ENCODE measurements at regions not wholly inside any gene's neighbourhood (a gene's known extent, or its start where the extent isn't known, plus 50 kb on each side); places are given as distances from the start of the nearest gene placed in this dataset.

DNA sequence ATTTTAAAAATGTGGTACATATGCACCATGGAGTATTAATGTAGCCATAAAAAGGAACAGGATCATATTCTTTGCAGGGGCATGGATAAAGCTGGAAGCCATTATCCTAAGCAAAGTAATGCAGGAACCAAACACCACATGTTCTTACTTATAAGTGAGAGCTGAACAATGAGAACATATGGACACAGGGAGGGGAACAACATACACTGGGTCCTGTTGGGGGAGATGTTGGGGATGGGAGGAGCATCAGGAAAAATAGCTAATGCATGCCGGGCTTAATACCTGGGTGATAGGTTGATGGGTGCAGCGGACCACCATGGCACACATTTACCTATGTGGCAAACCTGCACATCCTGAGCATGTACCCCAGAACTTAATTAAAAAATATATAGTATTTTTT, 352.5 kb upstream of the KAZN start:
- Histone ChIP-seq H3K27me3 (ENCODE audit: control insufficient read depth in 2 of 2, insufficient read depth in 1 of 2, low read length in 1 of 2) (no peaks in the 10 kb centered on the region), H3K4me3 (ENCODE audit: low read length in 2 of 2) (no peak overlapping the region), H3K36me3 (ENCODE audit: control insufficient read depth in 2 of 2, insufficient read depth in 2 of 2, low read length in 1 of 2) (no peaks in the 10 kb centered on the region), H3K27ac (ENCODE audit: low read depth in 1 of 2, low read length in 1 of 2) (no peak overlapping the region), H3K9me3 (ENCODE audit: control insufficient read depth in 2 of 2, insufficient read depth in 1 of 2, low read length in 1 of 2) (no peaks in the 10 kb centered on the region), H3K4me1 (ENCODE audit: control insufficient read depth in 2 of 2, insufficient read depth in 2 of 2, low read length in 2 of 2) (no peaks in the 10 kb centered on the region)
- 91% methylated on average over 2 of the region's 2 CpGs for WGBS
- no peak for DNase-seq (ENCODE audit: low read depth in 6 of 9, low spot score in 9 of 9)

DNA sequence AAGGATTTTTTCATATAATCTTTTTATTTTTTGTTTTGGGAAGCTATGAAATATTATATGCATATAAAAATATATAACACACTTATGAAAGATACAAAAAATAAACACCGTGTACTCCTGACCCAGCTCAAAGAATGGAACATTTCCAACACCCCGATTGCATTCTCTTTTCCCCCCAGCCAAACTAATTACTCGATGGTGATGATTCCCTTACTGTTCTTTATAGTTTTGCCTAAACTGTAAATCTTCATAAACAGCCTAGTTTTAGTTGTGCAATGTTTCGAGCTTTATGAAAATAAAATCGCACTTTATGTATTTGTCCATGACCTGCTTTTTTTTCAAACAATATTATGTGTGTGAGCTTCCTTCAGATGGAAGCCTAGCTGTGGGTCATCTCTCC, 352.0 kb upstream of the KAZN start:
- WGBS: 94% methylated on average over 5 of the region's 5 CpGs
- H3K36me3 ChIP-seq (ENCODE audit: control insufficient read depth in 2 of 2, insufficient read depth in 2 of 2, low read length in 1 of 2): no peaks in the 10 kb centered on the region
- no peaks in the 10 kb centered on the region for H3K9me3 ChIP-seq (ENCODE audit: control insufficient read depth in 2 of 2, insufficient read depth in 1 of 2, low read length in 1 of 2)
- no peak for DNase-seq (ENCODE audit: low read depth in 6 of 9, low spot score in 9 of 9)
- no peaks in the 10 kb centered on the region for H3K4me1 ChIP-seq (ENCODE audit: control insufficient read depth in 2 of 2, insufficient read depth in 2 of 2, low read length in 2 of 2)
- no peak overlapping the region for H3K4me3 ChIP-seq (ENCODE audit: low read length in 2 of 2)
- no peaks in the 10 kb centered on the region for H3K27me3 ChIP-seq (ENCODE audit: control insufficient read depth in 2 of 2, insufficient read depth in 1 of 2, low read length in 1 of 2)
- H3K27ac ChIP-seq (ENCODE audit: low read depth in 1 of 2, low read length in 1 of 2): no peak overlapping the region

DNA sequence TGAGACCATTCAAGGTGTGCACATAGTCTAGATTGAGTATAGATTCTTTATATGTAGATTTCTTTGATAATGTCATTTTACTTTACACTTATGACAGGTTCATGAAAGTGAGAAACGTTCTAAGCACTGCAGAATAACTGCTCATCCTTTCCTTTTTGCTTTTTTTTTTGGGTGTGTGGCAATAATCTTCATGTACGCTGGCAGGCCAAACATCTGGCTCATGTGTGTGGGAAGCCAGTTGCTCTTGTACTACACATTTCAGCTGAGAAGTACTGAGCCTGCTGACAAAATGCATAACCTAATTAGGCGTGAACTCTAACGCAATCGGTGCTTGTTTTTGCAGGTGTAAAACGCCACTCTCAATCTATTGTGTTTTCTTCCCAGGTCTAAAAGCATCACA, 350.8 kb upstream of the KAZN start:
- Histone ChIP-seq H3K4me3 (ENCODE audit: low read length in 2 of 2) (no peak overlapping the region), H3K27me3 (ENCODE audit: control insufficient read depth in 2 of 2, insufficient read depth in 1 of 2, low read length in 1 of 2) (no peaks in the 10 kb centered on the region), H3K27ac (ENCODE audit: low read depth in 1 of 2, low read length in 1 of 2) (no peak overlapping the region), H3K4me1 (ENCODE audit: control insufficient read depth in 2 of 2, insufficient read depth in 2 of 2, low read length in 2 of 2) (no peaks in the 10 kb centered on the region), H3K36me3 (ENCODE audit: control insufficient read depth in 2 of 2, insufficient read depth in 2 of 2, low read length in 1 of 2) (no peaks in the 10 kb centered on the region), H3K9me3 (ENCODE audit: control insufficient read depth in 2 of 2, insufficient read depth in 1 of 2, low read length in 1 of 2) (no peaks in the 10 kb centered on the region)
- WGBS: 83% methylated on average over 6 of the region's 6 CpGs
- no peak for DNase-seq (ENCODE audit: low read depth in 6 of 9, low spot score in 9 of 9)

DNA sequence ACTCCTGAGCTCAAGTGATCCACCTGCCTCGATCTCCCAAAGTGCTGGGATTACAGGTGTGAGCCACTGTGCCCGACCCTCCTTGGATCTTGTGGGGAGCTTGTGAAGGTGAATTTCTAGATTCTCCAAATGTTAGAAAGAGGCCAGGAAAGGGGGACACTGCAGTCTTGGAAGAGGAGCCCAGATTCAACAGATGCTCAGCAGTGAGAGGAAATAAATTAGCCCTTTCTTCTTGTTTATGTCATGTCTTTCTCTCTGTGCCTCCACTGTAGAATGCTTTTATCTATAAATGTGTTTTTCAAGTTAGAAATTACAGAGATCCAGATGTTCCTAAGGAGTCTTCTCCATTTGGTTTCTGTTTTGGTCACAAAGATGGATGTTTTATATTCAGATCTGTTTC, 346.6 kb upstream of the KAZN start:
- no peak for DNase-seq (ENCODE audit: low read depth in 6 of 9, low spot score in 9 of 9)
- WGBS: 95% methylated on average over 2 of the region's 2 CpGs

DNA sequence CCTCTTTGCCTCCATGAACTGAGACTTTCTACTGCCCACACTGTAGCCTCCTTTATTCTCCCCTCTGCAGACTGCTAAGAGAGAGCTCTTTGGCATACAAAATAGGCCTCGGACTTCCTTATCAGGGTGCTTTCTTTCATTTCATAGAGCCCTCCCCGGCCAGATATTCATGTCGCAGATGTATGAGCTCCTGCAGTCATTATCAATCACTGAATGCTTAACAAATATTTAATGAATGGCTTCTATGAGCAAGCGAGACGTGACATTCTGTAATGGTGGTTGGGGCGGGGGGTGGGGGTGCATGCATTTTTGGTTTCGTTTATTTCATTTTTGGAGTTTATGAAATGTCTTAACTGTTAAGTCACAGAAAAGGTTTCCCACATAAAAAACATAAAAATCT, 344.8 kb upstream of the KAZN start:
- H3K27me3 ChIP-seq (ENCODE audit: control insufficient read depth in 2 of 2, insufficient read depth in 1 of 2, low read length in 1 of 2): no peaks in the 10 kb centered on the region
- no peak for DNase-seq (ENCODE audit: low read depth in 6 of 9, low spot score in 9 of 9)
- WGBS: 90% methylated on average over 7 of the region's 7 CpGs
- no peaks in the 10 kb centered on the region for H3K9me3 ChIP-seq (ENCODE audit: control insufficient read depth in 2 of 2, insufficient read depth in 1 of 2, low read length in 1 of 2)
- no peaks in the 10 kb centered on the region for H3K36me3 ChIP-seq (ENCODE audit: control insufficient read depth in 2 of 2, insufficient read depth in 2 of 2, low read length in 1 of 2)
- no peaks in the 10 kb centered on the region for H3K4me1 ChIP-seq (ENCODE audit: control insufficient read depth in 2 of 2, insufficient read depth in 2 of 2, low read length in 2 of 2)
- H3K4me3 ChIP-seq (ENCODE audit: low read length in 2 of 2): no peak overlapping the region
- H3K27ac ChIP-seq (ENCODE audit: low read depth in 1 of 2, low read length in 1 of 2): no peak overlapping the region

More for the DNA sequence above, 346.6 kb upstream of the KAZN start:
- H3K4me1 ChIP-seq (ENCODE audit: control insufficient read depth in 2 of 2, insufficient read depth in 2 of 2, low read length in 2 of 2): no peaks in the 10 kb centered on the region
- H3K27me3 ChIP-seq (ENCODE audit: control insufficient read depth in 2 of 2, insufficient read depth in 1 of 2, low read length in 1 of 2): no peaks in the 10 kb centered on the region
- no peaks in the 10 kb centered on the region for H3K9me3 ChIP-seq (ENCODE audit: control insufficient read depth in 2 of 2, insufficient read depth in 1 of 2, low read length in 1 of 2)
- H3K36me3 ChIP-seq (ENCODE audit: control insufficient read depth in 2 of 2, insufficient read depth in 2 of 2, low read length in 1 of 2): no peaks in the 10 kb centered on the region
- no peak overlapping the region for H3K27ac ChIP-seq (ENCODE audit: low read depth in 1 of 2, low read length in 1 of 2)
- H3K4me3 ChIP-seq (ENCODE audit: low read length in 2 of 2): no peak overlapping the region

DNA sequence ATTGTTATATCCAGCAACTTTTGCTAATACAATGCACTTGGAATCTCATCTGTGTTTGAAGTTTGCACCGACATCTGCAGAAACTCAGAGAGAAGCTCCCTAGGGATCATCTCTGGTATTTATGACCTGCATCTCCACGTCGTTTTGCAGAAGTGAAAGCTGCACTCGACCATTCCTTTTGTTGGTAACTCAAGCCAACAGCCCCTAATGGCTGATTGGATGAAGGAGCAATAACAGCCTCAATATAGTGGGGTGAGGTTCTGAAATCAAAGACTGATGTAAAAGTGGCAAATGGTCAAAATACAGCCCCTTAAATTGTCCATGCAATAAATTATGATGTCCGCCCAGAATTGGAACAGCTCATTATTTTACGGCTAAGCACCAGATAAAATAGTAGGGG, 344.2 kb upstream of the KAZN start:
- Histone ChIP-seq H3K9me3 (ENCODE audit: control insufficient read depth in 2 of 2, insufficient read depth in 1 of 2, low read length in 1 of 2) (no peaks in the 10 kb centered on the region), H3K4me3 (ENCODE audit: low read length in 2 of 2) (no peak overlapping the region), H3K4me1 (ENCODE audit: control insufficient read depth in 2 of 2, insufficient read depth in 2 of 2, low read length in 2 of 2) (no peaks in the 10 kb centered on the region), H3K36me3 (ENCODE audit: control insufficient read depth in 2 of 2, insufficient read depth in 2 of 2, low read length in 1 of 2) (no peaks in the 10 kb centered on the region), H3K27me3 (ENCODE audit: control insufficient read depth in 2 of 2, insufficient read depth in 1 of 2, low read length in 1 of 2) (no peaks in the 10 kb centered on the region), H3K27ac (ENCODE audit: low read depth in 1 of 2, low read length in 1 of 2) (no peak overlapping the region)
- WGBS: 51% methylated on average over 6 of the region's 6 CpGs
- no peak for DNase-seq (ENCODE audit: low read depth in 6 of 9, low spot score in 9 of 9)

DNA sequence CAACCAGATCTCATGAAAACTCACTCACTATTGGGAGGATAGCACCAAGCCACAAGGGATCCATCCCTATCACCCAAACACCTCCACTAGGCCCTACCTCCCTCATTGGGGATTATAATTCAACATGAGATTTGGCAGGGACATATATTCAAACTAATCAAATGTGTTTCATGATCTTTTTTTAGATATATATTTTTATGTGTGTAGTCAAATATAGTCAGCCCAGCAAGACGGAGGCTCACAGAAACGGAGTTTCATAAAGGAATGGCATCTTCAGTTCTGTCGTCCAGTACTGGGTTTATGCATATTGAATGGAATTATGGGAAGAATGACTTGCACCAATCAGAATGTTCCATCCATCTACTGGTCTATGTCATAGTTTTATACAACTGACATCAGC, 343.3 kb upstream of the KAZN start:
- H3K27ac ChIP-seq (ENCODE audit: low read depth in 1 of 2, low read length in 1 of 2): no peak overlapping the region
- WGBS: 96% methylated on average over 3 of the region's 3 CpGs

DNA sequence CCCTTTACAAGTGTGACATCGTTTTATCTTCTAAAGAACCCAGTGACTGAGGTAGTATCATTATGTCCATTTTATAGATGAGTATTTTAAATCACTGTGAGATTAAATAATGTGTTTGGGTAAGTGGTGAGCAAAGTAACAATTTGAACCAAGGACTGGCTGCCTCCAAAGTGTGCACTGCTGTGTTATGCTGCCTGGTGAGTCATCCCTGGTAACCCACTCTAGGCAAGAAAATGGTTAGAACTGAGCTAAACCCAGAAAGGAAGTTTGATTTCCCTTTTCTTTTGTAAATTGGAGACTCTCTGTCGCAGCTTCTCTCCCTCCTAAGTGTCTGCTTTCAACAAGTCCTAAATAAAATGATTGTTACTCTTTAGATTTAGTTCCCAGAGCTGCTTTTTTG, 342.8 kb upstream of the KAZN start:
- Histone ChIP-seq H3K9me3 (ENCODE audit: control insufficient read depth in 2 of 2, insufficient read depth in 1 of 2, low read length in 1 of 2) (no peaks in the 10 kb centered on the region), H3K36me3 (ENCODE audit: control insufficient read depth in 2 of 2, insufficient read depth in 2 of 2, low read length in 1 of 2) (no peaks in the 10 kb centered on the region), H3K27ac (ENCODE audit: low read depth in 1 of 2, low read length in 1 of 2) (no peak overlapping the region), H3K27me3 (ENCODE audit: control insufficient read depth in 2 of 2, insufficient read depth in 1 of 2, low read length in 1 of 2) (no peaks in the 10 kb centered on the region), H3K4me1 (ENCODE audit: control insufficient read depth in 2 of 2, insufficient read depth in 2 of 2, low read length in 2 of 2) (no peaks in the 10 kb centered on the region), H3K4me3 (ENCODE audit: low read length in 2 of 2) (no peak overlapping the region)
- 62% methylated on average over 2 of the region's 2 CpGs for WGBS
- no peak for DNase-seq (ENCODE audit: low read depth in 6 of 9, low spot score in 9 of 9)

More for the DNA sequence above, 343.3 kb upstream of the KAZN start:
- Histone ChIP-seq H3K4me3 (ENCODE audit: low read length in 2 of 2) (no peak overlapping the region), H3K9me3 (ENCODE audit: control insufficient read depth in 2 of 2, insufficient read depth in 1 of 2, low read length in 1 of 2) (no peaks in the 10 kb centered on the region), H3K4me1 (ENCODE audit: control insufficient read depth in 2 of 2, insufficient read depth in 2 of 2, low read length in 2 of 2) (no peaks in the 10 kb centered on the region), H3K27me3 (ENCODE audit: control insufficient read depth in 2 of 2, insufficient read depth in 1 of 2, low read length in 1 of 2) (no peaks in the 10 kb centered on the region), H3K36me3 (ENCODE audit: control insufficient read depth in 2 of 2, insufficient read depth in 2 of 2, low read length in 1 of 2) (no peaks in the 10 kb centered on the region)
- no peak for DNase-seq (ENCODE audit: low read depth in 6 of 9, low spot score in 9 of 9)

DNA sequence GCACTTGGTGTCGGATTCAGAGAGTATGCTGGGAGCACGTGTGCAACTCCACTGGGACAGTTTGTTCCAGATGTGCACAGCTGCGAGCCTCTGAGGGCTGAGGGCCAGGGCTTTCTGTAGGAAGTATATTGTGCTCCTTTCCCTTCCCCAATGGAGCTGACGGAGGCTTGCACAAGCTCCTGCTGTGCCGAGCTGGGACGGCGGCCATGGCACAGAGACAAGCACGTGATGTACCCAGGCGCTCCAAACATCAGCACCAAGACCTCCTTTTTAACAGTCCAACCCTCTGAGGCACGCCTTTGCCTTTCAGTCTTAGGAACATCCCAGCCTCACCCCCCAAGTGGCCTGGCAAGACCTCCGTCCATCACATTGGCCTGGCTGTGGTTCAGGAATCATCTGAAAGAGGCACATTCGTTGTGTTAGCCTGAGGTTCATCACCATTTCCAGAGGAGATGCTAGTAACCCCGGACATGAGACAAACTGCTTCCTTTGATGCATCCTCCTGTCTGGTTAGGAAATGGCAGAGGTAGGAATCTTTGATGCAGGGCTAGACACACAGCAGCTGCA, 339.2 kb upstream of the KAZN start:
- Histone ChIP-seq H3K27ac (ENCODE audit: low read depth in 1 of 2, low read length in 1 of 2) (no peak overlapping the region), H3K4me3 (ENCODE audit: low read length in 2 of 2) (no peak overlapping the region), H3K27me3 (ENCODE audit: control insufficient read depth in 2 of 2, insufficient read depth in 1 of 2, low read length in 1 of 2) (no peaks in the 10 kb centered on the region), H3K9me3 (ENCODE audit: control insufficient read depth in 2 of 2, insufficient read depth in 1 of 2, low read length in 1 of 2) (no peaks in the 10 kb centered on the region), H3K4me1 (ENCODE audit: control insufficient read depth in 2 of 2, insufficient read depth in 2 of 2, low read length in 2 of 2) (no peaks in the 10 kb centered on the region), H3K36me3 (ENCODE audit: control insufficient read depth in 2 of 2, insufficient read depth in 2 of 2, low read length in 1 of 2) (no peaks in the 10 kb centered on the region)
- DNase-seq (ENCODE audit: low read depth in 6 of 9, low spot score in 9 of 9): no peak
- WGBS: 93% methylated on average over 13 of the region's 13 CpGs

DNA sequence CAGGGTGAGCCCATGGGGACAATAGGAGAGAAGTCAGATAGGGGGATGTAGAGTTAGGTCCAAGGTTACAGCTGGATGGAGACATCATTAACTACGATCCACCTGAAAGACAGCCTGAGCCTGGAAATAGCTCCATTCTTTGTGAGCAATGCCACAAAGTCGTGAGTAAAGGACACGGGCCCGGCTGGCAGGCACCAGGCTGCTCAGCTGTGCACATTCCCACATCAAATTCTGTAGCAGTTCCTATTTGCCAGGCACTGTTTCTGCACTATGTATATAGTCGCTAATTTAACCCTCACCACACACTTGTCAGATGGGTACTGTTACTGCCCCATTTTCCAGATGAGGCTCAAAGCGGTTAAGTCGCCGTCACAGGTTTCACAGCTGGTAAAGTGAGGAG, 338.0 kb upstream of the KAZN start:
- Histone ChIP-seq H3K27ac (ENCODE audit: low read depth in 1 of 2, low read length in 1 of 2) (no peak overlapping the region), H3K27me3 (ENCODE audit: control insufficient read depth in 2 of 2, insufficient read depth in 1 of 2, low read length in 1 of 2) (no peaks in the 10 kb centered on the region), H3K9me3 (ENCODE audit: control insufficient read depth in 2 of 2, insufficient read depth in 1 of 2, low read length in 1 of 2) (no peaks in the 10 kb centered on the region), H3K36me3 (ENCODE audit: control insufficient read depth in 2 of 2, insufficient read depth in 2 of 2, low read length in 1 of 2) (no peaks in the 10 kb centered on the region), H3K4me3 (ENCODE audit: low read length in 2 of 2) (no peak overlapping the region), H3K4me1 (ENCODE audit: control insufficient read depth in 2 of 2, insufficient read depth in 2 of 2, low read length in 2 of 2) (no peaks in the 10 kb centered on the region)
- DNase-seq (ENCODE audit: low read depth in 6 of 9, low spot score in 9 of 9): no peak
- 98% methylated on average over 8 of the region's 8 CpGs for WGBS
